Central memory CD8-positive, alpha-beta T cell (primary cell): ENCODE measurements at regions not wholly inside any gene's neighbourhood (a gene's known extent, or its start where the extent isn't known, plus 50 kb on each side); places are given as distances from the start of the nearest gene placed in this dataset.

ENCODE experiments used
- ATAC-seq: fragments of 150-1000 bp; cut with Tn5 transposase; replicated peaks from 2 replicates; pipeline ENCODE4 v1.10.0; 2022; ENCODE audit warnings: mild to moderate bottlenecking, moderate FRiP score, moderate number of reproducible peaks; ENCODE audit not compliant: poor library complexity, severe bottlenecking; ENCODE audit errors: extremely low read depth
- DNase-seq, 2 donors: peaks; one replicate each; pipeline ENCODE4 v3.0.0; 2021; ENCODE audit warnings: low spot score in 2 of 2
- H3K27ac Mint-ChIP-seq: one replicate; pipeline ENCODE4 v1.8.0; 2022; ENCODE audit warnings: low read depth, mild to moderate bottlenecking, moderate library complexity, mixed read lengths
- H3K27me3 Mint-ChIP-seq: one replicate; pipeline ENCODE4 v1.8.0; 2022; ENCODE audit warnings: mixed read lengths
- H3K36me3 Mint-ChIP-seq: one replicate; pipeline ENCODE4 v1.8.0; 2022; ENCODE audit warnings: mild to moderate bottlenecking, moderate library complexity, mixed read lengths; ENCODE audit not compliant: insufficient read depth
- H3K4me1 Mint-ChIP-seq: one replicate; pipeline ENCODE4 v1.8.0; 2022; ENCODE audit warnings: mixed read lengths
- H3K4me3 Mint-ChIP-seq: one replicate; pipeline ENCODE4 v1.8.0; 2022; ENCODE audit warnings: mild to moderate bottlenecking, moderate library complexity, mixed read lengths
- H3K9me3 Mint-ChIP-seq: one replicate; pipeline ENCODE4 v1.8.0; 2022; ENCODE audit warnings: mixed read lengths

- DNase-seq (no peak), ATAC-seq (no peak)
- H3K27ac Mint-ChIP-seq = no peak overlapping the region
- H3K4me3 Mint-ChIP-seq = no peak overlapping the region
- no peaks in the 10 kb centered on the region for H3K27me3 Mint-ChIP-seq
- no peaks in the 10 kb centered on the region for H3K36me3 Mint-ChIP-seq
- no peaks in the 10 kb centered on the region for H3K9me3 Mint-ChIP-seq
- peaks cover 7% of the 10 kb centered on the region for H3K4me1 Mint-ChIP-seq
These were observed 80.9 kb upstream of the SYT6 start for GRCh38 chr1:114234408-114235124.

DNA sequence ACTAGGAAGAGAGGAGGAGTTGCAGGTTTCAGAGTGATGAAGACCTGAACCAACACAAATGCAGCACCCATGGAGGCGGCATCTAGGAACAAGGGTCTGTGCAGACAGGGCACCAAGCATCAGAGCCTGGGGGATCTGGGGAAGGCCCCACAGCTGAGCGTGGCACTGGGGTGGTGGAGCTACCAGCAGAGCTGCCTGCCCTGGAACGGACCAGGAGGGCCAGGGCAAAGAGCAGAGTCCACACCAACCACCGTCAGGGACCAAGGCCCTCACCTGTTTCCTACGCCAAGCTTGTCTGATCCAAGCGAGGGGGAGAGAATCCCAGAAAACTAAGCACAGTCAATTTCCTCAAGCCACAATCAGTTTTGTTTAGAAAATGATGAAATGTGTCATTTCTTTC, 79.0 kb upstream of the SYT6 start:
- ATAC-seq = no peak
- Mint-ChIP-seq H3K27me3 (peaks cover 4% of the 10 kb centered on the region), H3K4me1 (peaks cover 7% of the 10 kb centered on the region), H3K4me3 (no peak overlapping the region), H3K27ac (no peak overlapping the region), H3K36me3 (no peaks in the 10 kb centered on the region), H3K9me3 (no peaks in the 10 kb centered on the region)
- DNase-seq = no peak

DNA sequence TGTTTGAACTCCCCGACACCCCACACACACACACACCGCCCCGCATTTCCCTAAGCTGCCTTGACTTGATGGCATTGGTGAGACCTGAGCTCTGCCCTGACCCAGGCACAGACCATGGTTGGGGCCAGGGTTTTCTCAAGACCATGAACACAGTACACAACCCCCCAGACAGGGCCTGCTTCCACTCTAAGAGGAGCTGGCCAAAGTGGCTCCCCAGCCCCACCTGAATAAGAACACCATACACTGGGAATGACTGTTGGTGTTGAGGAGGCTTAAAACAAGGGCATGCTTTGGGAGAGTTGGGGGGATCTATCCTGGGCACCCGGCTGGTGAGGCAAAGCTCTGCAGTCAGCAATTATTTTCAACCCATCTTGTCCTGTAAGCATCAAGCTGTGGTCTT, 77.6 kb upstream of the SYT6 start:
- Mint-ChIP-seq H3K4me1 (peaks cover 7% of the 10 kb centered on the region), H3K36me3 (peaks cover 2% of the 10 kb centered on the region), H3K4me3 (no peak overlapping the region), H3K27me3 (peaks cover 14% of the 10 kb centered on the region), H3K27ac (no peak overlapping the region), H3K9me3 (no peaks in the 10 kb centered on the region)
- DNase-seq = no peak
- ATAC-seq = no peak

GRCh38 chr1:114229368-114229767, 75.7 kb upstream of the SYT6 start:
- ATAC-seq = no peak
- H3K36me3 Mint-ChIP-seq = peaks cover 2% of the 10 kb centered on the region
- no peak overlapping the region for H3K27ac Mint-ChIP-seq
- no peak for DNase-seq
- peaks cover under 1% of the 10 kb centered on the region for H3K4me1 Mint-ChIP-seq
- no peak overlapping the region for H3K4me3 Mint-ChIP-seq
- H3K9me3 Mint-ChIP-seq = no peaks in the 10 kb centered on the region
- peaks cover 14% of the 10 kb centered on the region for H3K27me3 Mint-ChIP-seq

- ATAC-seq = no peak
- H3K36me3 Mint-ChIP-seq = peaks cover 2% of the 10 kb centered on the region
- H3K4me3 Mint-ChIP-seq = no peak overlapping the region
- no peak for DNase-seq
- H3K4me1 Mint-ChIP-seq = no peaks in the 10 kb centered on the region
- no peak overlapping the region for H3K27ac Mint-ChIP-seq
- H3K27me3 Mint-ChIP-seq = peaks cover 14% of the 10 kb centered on the region
- no peaks in the 10 kb centered on the region for H3K9me3 Mint-ChIP-seq
These were observed 73.4 kb upstream of the SYT6 start for GRCh38 chr1:114227059-114227458.

DNA sequence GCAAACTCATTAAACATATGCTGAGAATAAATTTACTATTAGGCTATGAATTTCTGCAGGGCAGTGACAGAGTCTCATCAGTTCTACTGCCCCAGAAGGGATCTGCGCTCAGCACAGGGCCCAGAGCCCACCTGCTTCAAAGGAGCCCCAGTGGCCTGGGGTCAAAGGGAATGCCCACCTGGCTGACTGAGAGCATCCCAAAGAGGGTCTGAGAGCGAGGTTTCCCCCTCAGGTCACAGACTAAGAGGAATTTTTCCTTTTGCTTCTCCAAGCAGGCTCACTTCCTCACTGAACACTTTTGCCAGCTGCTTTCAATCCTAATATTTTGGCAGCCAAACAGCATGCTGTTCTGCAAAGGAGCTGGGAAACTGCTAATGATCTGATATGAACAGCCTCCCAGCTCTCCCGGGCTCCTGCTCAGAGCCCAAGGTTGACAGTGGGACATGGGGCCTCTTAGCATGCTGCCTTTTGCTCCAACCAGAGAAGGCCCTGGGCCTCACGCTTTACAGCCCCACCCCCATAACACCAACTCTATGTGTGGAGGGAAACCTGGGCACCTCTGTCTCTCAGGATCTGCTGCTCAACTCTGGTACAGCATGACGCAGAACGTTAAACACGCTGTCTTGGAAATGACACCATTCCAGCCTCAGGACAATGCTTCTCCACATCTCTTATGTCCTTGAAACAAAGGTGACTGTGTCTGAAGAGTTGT, 70.7 kb upstream of the SYT6 start:
- Mint-ChIP-seq H3K4me3 (no peak overlapping the region), H3K36me3 (peaks cover 2% of the 10 kb centered on the region), H3K27ac (no peak overlapping the region), H3K27me3 (peaks cover 14% of the 10 kb centered on the region), H3K4me1 (no peaks in the 10 kb centered on the region), H3K9me3 (no peaks in the 10 kb centered on the region)
- DNase-seq (no peak), ATAC-seq (no peak)

- DNase-seq (no peak), ATAC-seq (no peak)
- Mint-ChIP-seq H3K36me3 (peaks cover 2% of the 10 kb centered on the region), H3K4me1 (peaks cover 8% of the 10 kb centered on the region), H3K9me3 (no peaks in the 10 kb centered on the region), H3K27ac (no peak overlapping the region), H3K27me3 (peaks cover 12% of the 10 kb centered on the region), H3K4me3 (no peak overlapping the region)
These were observed 69.3 kb upstream of the SYT6 start for GRCh38 chr1:114222920-114223319.

DNA sequence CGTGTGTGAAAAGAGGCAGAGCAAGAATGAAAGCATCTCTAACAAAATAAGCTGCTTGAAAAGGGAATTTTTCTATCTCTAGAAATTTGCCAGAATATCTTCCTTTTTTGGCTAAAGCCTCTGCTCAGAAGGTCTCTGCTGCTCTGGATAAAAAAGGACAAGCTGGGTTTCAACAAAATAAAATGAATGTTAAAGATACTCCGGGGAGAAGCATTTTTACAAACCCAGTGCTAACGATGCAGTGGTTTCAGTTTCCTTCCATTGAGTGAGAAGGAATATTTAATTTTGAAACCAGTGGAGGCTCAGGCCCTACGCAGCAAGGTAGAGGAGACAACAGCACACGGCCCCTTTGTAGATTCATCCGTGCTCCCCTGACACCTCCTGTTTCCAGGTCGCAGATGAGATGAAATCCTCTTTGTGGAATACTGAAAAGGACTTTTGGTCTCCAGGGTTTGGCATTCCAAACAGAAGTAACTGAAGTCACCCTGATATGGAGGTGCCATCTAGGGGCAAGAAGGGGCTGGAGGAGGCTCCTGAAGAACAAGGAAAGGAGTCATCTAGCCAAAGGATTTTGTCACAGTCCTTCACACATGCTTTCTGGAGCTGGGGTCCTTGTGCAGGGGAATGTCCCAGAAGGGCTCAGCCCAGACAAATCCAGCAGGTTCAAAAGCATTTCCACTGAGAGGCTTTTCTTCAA, 65.7 kb upstream of the SYT6 start:
- H3K27ac Mint-ChIP-seq = no peak overlapping the region
- H3K36me3 Mint-ChIP-seq = no peaks in the 10 kb centered on the region
- no peaks in the 10 kb centered on the region for H3K9me3 Mint-ChIP-seq

DNA sequence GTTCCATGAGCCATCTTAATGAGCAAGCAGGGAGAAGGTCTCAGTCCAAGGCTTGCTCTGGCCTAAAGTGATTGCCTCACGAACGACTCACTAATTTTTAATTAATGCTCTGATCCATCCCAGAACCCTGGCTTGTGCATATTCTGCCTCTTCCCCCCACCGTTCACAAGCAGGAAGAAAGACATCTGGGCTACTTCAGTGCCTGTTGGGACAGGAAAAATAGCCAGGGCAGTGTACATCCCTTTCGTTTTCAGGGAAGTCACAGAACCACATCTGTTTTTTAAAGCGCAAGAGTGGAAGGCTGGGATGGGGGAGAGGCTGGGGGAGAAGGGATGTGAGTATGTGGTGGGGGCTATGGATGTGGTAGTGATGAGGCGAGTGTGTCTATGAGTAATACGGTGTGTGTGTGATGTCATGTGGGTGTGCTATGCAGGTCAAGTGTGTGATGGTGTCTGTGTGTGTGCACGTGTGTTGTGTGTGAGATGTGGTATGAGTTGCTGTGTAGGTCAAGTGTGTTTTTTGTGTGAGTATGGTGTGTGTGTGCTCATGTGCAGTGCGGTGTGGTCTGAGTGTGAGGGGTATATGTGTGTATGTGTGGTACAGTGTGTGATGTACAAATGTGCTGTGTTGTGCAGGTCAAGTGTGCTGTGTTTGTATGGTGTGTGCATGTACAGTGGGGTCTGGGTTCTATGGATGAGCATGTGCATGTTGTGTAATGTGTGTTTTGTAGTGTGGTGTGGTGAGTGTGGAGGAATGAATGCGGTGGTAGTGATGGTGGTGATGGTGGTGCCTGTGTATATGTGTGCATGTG, 64.9 kb upstream of the SYT6 start:
- no peaks in the 10 kb centered on the region for H3K36me3 Mint-ChIP-seq
- no peaks in the 10 kb centered on the region for H3K27me3 Mint-ChIP-seq
- no peak for ATAC-seq
- H3K4me1 Mint-ChIP-seq = peaks cover 8% of the 10 kb centered on the region
- no peak for DNase-seq
- H3K9me3 Mint-ChIP-seq = no peaks in the 10 kb centered on the region
- H3K27ac Mint-ChIP-seq = no peak overlapping the region
- no peak overlapping the region for H3K4me3 Mint-ChIP-seq

More for the DNA sequence above, 65.7 kb upstream of the SYT6 start:
- ATAC-seq = no peak
- H3K4me1 Mint-ChIP-seq = peaks cover 8% of the 10 kb centered on the region
- no peak for DNase-seq
- H3K27me3 Mint-ChIP-seq = no peaks in the 10 kb centered on the region
- H3K4me3 Mint-ChIP-seq = no peak overlapping the region

DNA sequence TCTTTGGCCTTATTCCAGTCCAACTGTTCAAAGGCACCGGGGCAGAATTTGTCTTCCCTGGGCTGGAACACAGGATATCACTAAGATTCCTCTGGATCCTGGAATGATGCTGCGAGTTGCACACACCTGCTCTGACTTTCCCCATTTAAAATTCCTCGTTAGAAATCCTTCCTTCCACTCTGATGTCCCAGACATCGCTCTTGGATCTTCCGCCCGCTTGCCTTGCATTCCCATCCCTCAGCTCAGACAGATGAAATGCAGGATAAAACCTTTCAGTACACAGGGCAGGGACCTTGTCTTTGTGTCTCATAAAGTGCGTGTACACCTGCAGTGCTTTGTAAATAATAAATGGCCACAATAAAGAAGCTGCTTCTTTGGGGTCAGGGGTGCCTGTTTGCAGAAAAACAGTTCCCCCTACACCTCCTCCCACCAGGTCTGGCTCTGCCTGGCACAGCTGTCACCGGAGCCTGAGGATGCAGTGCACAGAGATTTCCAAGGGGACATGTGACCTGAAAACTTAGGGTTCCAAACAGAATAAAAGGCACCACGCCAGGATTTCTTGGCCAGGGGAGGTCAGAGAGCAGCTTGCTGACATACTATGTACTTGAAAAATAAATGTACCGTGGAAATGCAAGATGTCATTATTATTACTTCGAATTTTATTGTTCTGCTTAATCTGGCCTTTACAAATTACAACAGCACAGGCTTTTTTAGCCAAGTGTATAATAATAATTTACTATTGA, 62.9 kb upstream of the SYT6 start:
- Mint-ChIP-seq H3K9me3 (no peaks in the 10 kb centered on the region), H3K36me3 (no peaks in the 10 kb centered on the region), H3K4me3 (no peak overlapping the region), H3K27ac (no peak overlapping the region), H3K27me3 (no peaks in the 10 kb centered on the region), H3K4me1 (peaks cover 8% of the 10 kb centered on the region)
- DNase-seq (no peak), ATAC-seq (no peak)

DNA sequence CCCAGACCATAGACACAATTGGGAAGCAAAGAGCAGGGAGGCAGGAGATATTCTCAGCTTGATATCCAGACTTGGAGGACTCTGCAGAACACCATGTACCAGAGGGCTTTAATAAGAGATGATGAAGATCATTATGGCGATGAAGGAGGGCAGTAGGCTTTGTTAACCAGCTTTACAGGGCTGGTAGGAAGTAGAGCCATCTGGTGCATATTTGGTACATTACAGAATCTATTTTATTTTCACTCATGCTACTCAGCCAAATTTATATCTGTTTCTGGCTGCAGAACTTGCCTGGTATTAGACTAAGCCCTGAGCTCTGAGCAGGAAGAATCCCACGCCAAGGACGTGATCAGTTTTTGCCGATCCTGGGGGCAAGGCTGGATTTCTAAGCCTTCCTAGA, 61.8 kb upstream of the SYT6 start:
- H3K27me3 Mint-ChIP-seq = no peaks in the 10 kb centered on the region
- H3K36me3 Mint-ChIP-seq = no peaks in the 10 kb centered on the region
- DNase-seq (no peak), ATAC-seq (no peak)
- no peak overlapping the region for H3K4me3 Mint-ChIP-seq
- H3K27ac Mint-ChIP-seq = no peak overlapping the region
- H3K9me3 Mint-ChIP-seq = no peaks in the 10 kb centered on the region
- H3K4me1 Mint-ChIP-seq = peaks cover 8% of the 10 kb centered on the region

DNA sequence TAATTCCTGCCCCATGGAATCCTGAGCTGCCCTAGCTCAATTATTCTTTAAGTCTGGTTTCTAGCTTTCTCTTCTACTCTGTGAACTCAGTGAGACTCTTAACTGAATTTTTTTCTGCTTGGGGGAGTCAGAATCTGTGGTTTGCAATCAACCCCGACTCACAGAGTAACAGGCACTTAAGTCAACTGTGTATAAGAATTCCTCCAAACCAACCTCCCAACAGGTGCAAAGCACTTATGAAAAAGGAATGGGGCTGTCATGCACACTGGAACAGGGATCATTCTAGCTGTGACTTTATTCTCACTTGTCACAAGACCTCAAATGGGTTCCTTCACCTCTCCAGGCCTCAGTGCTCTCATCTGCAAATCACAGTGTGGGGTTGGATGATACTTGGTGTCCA, 60.3 kb upstream of the SYT6 start:
- Mint-ChIP-seq H3K4me3 (no peak overlapping the region), H3K9me3 (no peaks in the 10 kb centered on the region), H3K27ac (no peak overlapping the region), H3K4me1 (peaks cover 6% of the 10 kb centered on the region), H3K27me3 (peaks cover 12% of the 10 kb centered on the region), H3K36me3 (no peaks in the 10 kb centered on the region)
- DNase-seq (no peak), ATAC-seq (no peak)
